ENCODE measurements at regions not wholly inside any gene's neighbourhood (a gene's known extent, or its start where the extent isn't known, plus 50 kb on each side); places are given as distances from the start of the nearest gene placed in this dataset.
A peak's percentile ranks its signal among the peaks of the same experiment; 100 is the strongest.

- DNase-seq (ENCODE audit: low read depth), result no peak
Measured at GRCh38 chr6:141313986-141314385, 818.7 kb upstream of the GJE1 start.

GRCh38 chr6:141309295-141309694 is 823.4 kb upstream of the GJE1 start:
- peak; percentile 34 for DNase-seq (ENCODE audit: low read depth)

GRCh38 chr6:141307309-141307998 is 825.3 kb upstream of the GJE1 start:
- DNase-seq (ENCODE audit: low read depth), result no peak

- DNase-seq (ENCODE audit: low read depth), result no peak
Measured at GRCh38 chr6:141303907-141304306, 828.8 kb upstream of the GJE1 start.

- DNase-seq (ENCODE audit: low read depth), result no peak
Measured at GRCh38 chr6:141301779-141302178, 830.9 kb upstream of the GJE1 start.

GRCh38 chr6:141290941-141291721 is 841.6 kb upstream of the GJE1 start:
- peak; percentile 38 for DNase-seq (ENCODE audit: low read depth)

- no peak for DNase-seq (ENCODE audit: low read depth)
Measured at GRCh38 chr6:141288947-141289346, 843.8 kb upstream of the GJE1 start.

- DNase-seq (ENCODE audit: low read depth), result no peak
Measured at GRCh38 chr6:141282263-141282662, 850.5 kb upstream of the GJE1 start.

GRCh38 chr6:141269684-141270083 is 863.0 kb upstream of the GJE1 start:
- DNase-seq (ENCODE audit: low read depth), result no peak

- no peak for DNase-seq (ENCODE audit: low read depth)
Measured at GRCh38 chr6:141267420-141267819, 865.3 kb upstream of the GJE1 start.

- peak; percentile 46 for DNase-seq (ENCODE audit: low read depth)
Measured at GRCh38 chr6:141265756-141266623, 866.7 kb upstream of the GJE1 start.

- DNase-seq (ENCODE audit: low read depth), result peak; percentile 15
Measured at GRCh38 chr6:141264101-141264500, 868.6 kb upstream of the GJE1 start.

- no peak for DNase-seq (ENCODE audit: low read depth)
Measured at GRCh38 chr6:141261672-141262060, 871.1 kb upstream of the GJE1 start.

- DNase-seq (ENCODE audit: low read depth), result no peak
Measured at GRCh38 chr6:141261016-141261671, 871.6 kb upstream of the GJE1 start.

- no peak for DNase-seq (ENCODE audit: low read depth)
Measured at GRCh38 chr6:141260627-141261015, 872.1 kb upstream of the GJE1 start.

- no peak for DNase-seq (ENCODE audit: low read depth)
Measured at GRCh38 chr6:141259807-141260206, 872.9 kb upstream of the GJE1 start.

GRCh38 chr6:141259091-141259490 is 873.6 kb upstream of the GJE1 start:
- no peak for DNase-seq (ENCODE audit: low read depth)

GRCh38 chr6:141258516-141258915 is 874.2 kb upstream of the GJE1 start:
- DNase-seq (ENCODE audit: low read depth), result no peak

GRCh38 chr6:141254336-141254735 is 878.4 kb upstream of the GJE1 start:
- DNase-seq (ENCODE audit: low read depth), result no peak

GRCh38 chr6:141252828-141253608 is 879.7 kb upstream of the GJE1 start:
- DNase-seq (ENCODE audit: low read depth), result peak; percentile 19

GRCh38 chr6:141251286-141251685 is 881.4 kb upstream of the GJE1 start:
- DNase-seq (ENCODE audit: low read depth), result no peak
